ENCODE measurements at regions not wholly inside any gene's neighbourhood (a gene's known extent, or its start where the extent isn't known, plus 50 kb on each side); places are given as distances from the start of the nearest gene placed in this dataset.

DNA sequence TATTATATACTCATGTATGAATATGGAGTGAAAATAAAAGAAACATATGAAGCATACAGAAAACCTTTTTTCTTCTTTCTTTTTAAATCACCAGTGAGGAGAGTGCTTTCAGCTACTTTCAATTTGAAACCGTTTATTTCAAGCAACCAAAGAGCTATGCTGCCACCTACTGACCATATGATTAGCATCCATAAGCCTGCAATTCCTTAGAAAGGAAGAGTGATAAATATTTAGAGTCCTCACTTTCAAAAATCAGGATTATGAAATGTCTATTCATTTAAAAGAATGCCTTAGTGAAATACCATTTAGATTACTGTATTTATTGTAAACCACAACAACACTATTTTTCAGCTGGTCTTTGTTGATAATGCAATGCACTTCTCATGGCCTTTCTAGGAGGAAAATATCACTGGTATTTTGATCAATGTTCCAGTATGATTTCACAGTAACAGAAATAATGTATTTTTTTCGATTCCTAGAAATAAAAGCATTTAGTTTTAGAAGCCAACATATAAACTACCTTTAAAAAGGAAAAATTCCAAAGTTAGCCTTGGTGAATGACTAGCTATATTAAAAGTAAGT, 667.6 kb downstream of the PCDH18 start:
- TF ChIP-seq CTCF (IDR thresholded peaks at IDR 0.05; ENCODE audit: insufficient read depth, low read length) (peak; percentile 36), REST (IDR thresholded peaks at IDR 0.05; ENCODE audit: insufficient replicate concordance, low read depth) (no peak), GABPA (IDR thresholded peaks at IDR 0.05; ENCODE audit: low read depth) (no peak), POLR2AphosphoS5 (IDR thresholded peaks at IDR 0.05; ENCODE audit: low read depth) (no peak), SPI1 (IDR thresholded peaks at IDR 0.05; ENCODE audit: borderline replicate concordance, low read depth) (no peak)

Measured in HL-60 (cell line).